ENCODE measurements at regions not wholly inside any gene's neighbourhood (a gene's known extent, or its start where the extent isn't known, plus 50 kb on each side); places are given as distances from the start of the nearest gene placed in this dataset.

DNA sequence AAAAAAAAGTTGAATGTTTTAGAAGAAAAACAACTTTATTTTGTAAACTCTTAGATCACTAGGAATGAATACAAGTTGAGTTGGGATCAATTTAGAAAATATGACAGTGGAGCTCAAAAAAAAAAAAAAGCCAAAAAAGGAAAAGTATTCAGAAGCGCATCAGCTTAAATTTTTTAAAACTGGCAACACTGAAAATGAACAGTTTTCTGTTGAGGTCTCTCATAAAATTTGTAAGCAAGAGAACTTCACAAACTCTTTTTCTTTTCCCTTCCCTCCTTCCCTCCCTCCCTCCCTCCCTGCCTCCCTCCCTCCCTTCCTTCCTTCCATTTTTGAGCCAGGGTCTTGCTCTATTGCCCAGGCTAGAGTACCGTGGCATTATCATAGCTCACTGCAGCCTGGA, 143.9 kb downstream of the B3GNT2 start:
- H3K27ac ChIP-seq (ENCODE audit: low read depth, low read length), result no peak overlapping the region
- H2AK5ac ChIP-seq (ENCODE audit: low read length), result no peak overlapping the region
- no peaks in the 10 kb centered on the region for H3K27me3 ChIP-seq (ENCODE audit: insufficient read depth, low read length)
- peaks cover 4 to 6% of the 10 kb centered on the region in 2 experiments for H3K4me1 ChIP-seq (ENCODE audit: control insufficient read depth in 1 of 2, insufficient read depth in 2 of 2, low read length in 2 of 2)
- no peak overlapping the region for H2BK12ac ChIP-seq (ENCODE audit: low read length)
- no peaks in the 10 kb centered on the region for H3K79me2 ChIP-seq (ENCODE audit: control insufficient read depth, insufficient read depth, low read length, poor library complexity)
- H3K4me2 ChIP-seq (ENCODE audit: low read length), result no peak overlapping the region
- H3K36me3 ChIP-seq (ENCODE audit: control insufficient read depth in 1 of 2, insufficient read depth in 2 of 2, low read length in 2 of 2), result no peaks in the 10 kb centered on the region
- no peak overlapping the region for H4K91ac ChIP-seq (ENCODE audit: low read depth, low read length)
- no peak for DNase-seq
- no peak overlapping the region for H3K18ac ChIP-seq (ENCODE audit: low read length)
- H3K14ac ChIP-seq (ENCODE audit: low read length), result no peak overlapping the region
- H2BK120ac ChIP-seq (ENCODE audit: insufficient read depth, low read length, poor library complexity), result no peak overlapping the region
- WGBS (ENCODE audit: extremely low coverage, insufficient coverage, insufficient read length), result no CpG with 5 or more reads among the region's 2 CpGs
- H3K9me3 ChIP-seq (ENCODE audit: insufficient read depth, low read depth, low read length), result no peaks in the 10 kb centered on the region
- no peak overlapping the region for H3K4ac ChIP-seq (ENCODE audit: low read depth, low read length)
- H3K23ac ChIP-seq (ENCODE audit: low read length), result no peak overlapping the region
- H3K4me3 ChIP-seq (ENCODE audit: low read depth, low read length), result no peak overlapping the region
- no peak overlapping the region for H4K8ac ChIP-seq (ENCODE audit: low read depth, low read length)
- H2AFZ ChIP-seq (ENCODE audit: insufficient read depth, low read length, poor library complexity), result no peak overlapping the region
- H2BK5ac ChIP-seq (ENCODE audit: low read depth, low read length, poor library complexity), result no peak overlapping the region
- H4K12ac ChIP-seq (ENCODE audit: low read depth, low read length), result no peak overlapping the region
- no peak overlapping the region for H3K9ac ChIP-seq (ENCODE audit: low read length)
- H3K79me1 ChIP-seq (ENCODE audit: low read length), result peaks cover 3% of the 10 kb centered on the region

GRCh38 chr2:62339413-62339812, 143.5 kb downstream of the B3GNT2 start:
- no peaks in the 10 kb centered on the region for H3K9me3 ChIP-seq (ENCODE audit: insufficient read depth, low read depth, low read length)
- no peak overlapping the region for H2BK12ac ChIP-seq (ENCODE audit: low read length)
- no peak overlapping the region for H3K27ac ChIP-seq (ENCODE audit: low read depth, low read length)
- no peak overlapping the region for H2BK5ac ChIP-seq (ENCODE audit: low read depth, low read length, poor library complexity)
- H3K36me3 ChIP-seq (ENCODE audit: control insufficient read depth in 1 of 2, insufficient read depth in 2 of 2, low read length in 2 of 2), result no peaks in the 10 kb centered on the region
- H3K14ac ChIP-seq (ENCODE audit: low read length), result no peak overlapping the region
- H3K4me3 ChIP-seq (ENCODE audit: low read depth, low read length), result no peak overlapping the region
- H3K9ac ChIP-seq (ENCODE audit: low read length), result no peak overlapping the region
- H4K91ac ChIP-seq (ENCODE audit: low read depth, low read length), result no peak overlapping the region
- H3K4ac ChIP-seq (ENCODE audit: low read depth, low read length), result no peak overlapping the region
- H3K27me3 ChIP-seq (ENCODE audit: insufficient read depth, low read length), result no peaks in the 10 kb centered on the region
- H4K12ac ChIP-seq (ENCODE audit: low read depth, low read length), result no peak overlapping the region
- H3K23ac ChIP-seq (ENCODE audit: low read length), result no peak overlapping the region
- peaks cover 3% of the 10 kb centered on the region for H3K79me1 ChIP-seq (ENCODE audit: low read length)
- no peak overlapping the region for H2AFZ ChIP-seq (ENCODE audit: insufficient read depth, low read length, poor library complexity)
- H3K79me2 ChIP-seq (ENCODE audit: control insufficient read depth, insufficient read depth, low read length, poor library complexity), result no peaks in the 10 kb centered on the region
- no peak overlapping the region for H2BK120ac ChIP-seq (ENCODE audit: insufficient read depth, low read length, poor library complexity)
- DNase-seq, result peak in 1 of 2 donors; percentile 13
- H4K8ac ChIP-seq (ENCODE audit: low read depth, low read length), result no peak overlapping the region
- H3K4me1 ChIP-seq (ENCODE audit: control insufficient read depth in 1 of 2, insufficient read depth in 2 of 2, low read length in 2 of 2), result peaks cover 5 to 7% of the 10 kb centered on the region in 2 experiments
- no peak overlapping the region for H2AK5ac ChIP-seq (ENCODE audit: low read length)
- no peak overlapping the region for H3K4me2 ChIP-seq (ENCODE audit: low read length)
- no peak overlapping the region for H3K18ac ChIP-seq (ENCODE audit: low read length)
- WGBS (ENCODE audit: extremely low coverage, insufficient coverage, insufficient read length), result no CpG with 5 or more reads among the region's 2 CpGs

- no peak overlapping the region for H2BK5ac ChIP-seq (ENCODE audit: low read depth, low read length, poor library complexity)
- no peaks in the 10 kb centered on the region for H3K9me3 ChIP-seq (ENCODE audit: insufficient read depth, low read depth, low read length)
- no peak for DNase-seq
- no peak overlapping the region for H2AFZ ChIP-seq (ENCODE audit: insufficient read depth, low read length, poor library complexity)
- H3K79me1 ChIP-seq (ENCODE audit: low read length), result peaks cover 3% of the 10 kb centered on the region
- H3K79me2 ChIP-seq (ENCODE audit: control insufficient read depth, insufficient read depth, low read length, poor library complexity), result no peaks in the 10 kb centered on the region
- no peaks in the 10 kb centered on the region for H3K27me3 ChIP-seq (ENCODE audit: insufficient read depth, low read length)
- H3K4me2 ChIP-seq (ENCODE audit: low read length), result no peak overlapping the region
- peak overlapping the region; percentile 10 for H4K91ac ChIP-seq (ENCODE audit: low read depth, low read length)
- H3K4me3 ChIP-seq (ENCODE audit: low read depth, low read length), result no peak overlapping the region
- H4K12ac ChIP-seq (ENCODE audit: low read depth, low read length), result no peak overlapping the region
- no peaks in the 10 kb centered on the region for H3K36me3 ChIP-seq (ENCODE audit: control insufficient read depth in 1 of 2, insufficient read depth in 2 of 2, low read length in 2 of 2)
- H4K8ac ChIP-seq (ENCODE audit: low read depth, low read length), result no peak overlapping the region
- H3K4ac ChIP-seq (ENCODE audit: low read depth, low read length), result no peak overlapping the region
- no peak overlapping the region for H3K14ac ChIP-seq (ENCODE audit: low read length)
- no peak overlapping the region for H3K9ac ChIP-seq (ENCODE audit: low read length)
- WGBS (ENCODE audit: extremely low coverage, insufficient coverage, insufficient read length), result no CpG with 5 or more reads among the region's 4 CpGs
- no peak overlapping the region for H3K18ac ChIP-seq (ENCODE audit: low read length)
- H2AK5ac ChIP-seq (ENCODE audit: low read length), result no peak overlapping the region
- H2BK120ac ChIP-seq (ENCODE audit: insufficient read depth, low read length, poor library complexity), result no peak overlapping the region
- H3K27ac ChIP-seq (ENCODE audit: low read depth, low read length), result no peak overlapping the region
- H2BK12ac ChIP-seq (ENCODE audit: low read length), result no peak overlapping the region
- H3K23ac ChIP-seq (ENCODE audit: low read length), result no peak overlapping the region
- peaks cover 6 to 9% of the 10 kb centered on the region in 2 experiments for H3K4me1 ChIP-seq (ENCODE audit: control insufficient read depth in 1 of 2, insufficient read depth in 2 of 2, low read length in 2 of 2)
These were observed 142.2 kb downstream of the B3GNT2 start for GRCh38 chr2:62338111-62338510.

DNA sequence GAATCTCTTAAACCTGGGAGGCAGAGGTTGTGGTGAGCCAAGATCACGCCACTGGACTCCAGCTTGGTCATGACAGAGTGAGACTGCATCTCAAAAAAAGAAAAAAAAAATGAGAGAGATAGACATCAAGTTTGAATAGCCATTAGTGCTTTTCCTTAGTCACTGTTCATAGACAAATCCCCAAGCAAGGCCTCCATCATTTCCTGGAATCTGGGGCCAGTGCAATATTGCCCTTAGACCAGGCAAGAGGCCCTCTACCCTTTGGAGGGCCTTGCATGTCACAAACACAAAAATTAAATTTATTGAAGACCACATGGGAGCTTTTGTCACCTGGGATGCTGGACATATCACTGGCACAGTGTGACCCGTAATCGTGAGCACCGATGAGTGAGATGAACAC, 141.5 kb downstream of the B3GNT2 start:
- Histone ChIP-seq H3K4me2 (ENCODE audit: low read length) (no peak overlapping the region), H3K36me3 (ENCODE audit: control insufficient read depth in 1 of 2, insufficient read depth in 2 of 2, low read length in 2 of 2) (no peaks in the 10 kb centered on the region), H3K27ac (ENCODE audit: low read depth, low read length) (no peak overlapping the region), H3K4me1 (ENCODE audit: control insufficient read depth in 1 of 2, insufficient read depth in 2 of 2, low read length in 2 of 2) (peaks cover 6 to 9% of the 10 kb centered on the region in 2 experiments), H3K9me3 (ENCODE audit: insufficient read depth, low read depth, low read length) (no peaks in the 10 kb centered on the region), H3K27me3 (ENCODE audit: insufficient read depth, low read length) (no peaks in the 10 kb centered on the region), H3K23ac (ENCODE audit: low read length) (no peak overlapping the region), H3K9ac (ENCODE audit: low read length) (no peak overlapping the region), H3K4me3 (ENCODE audit: low read depth, low read length) (no peak overlapping the region), H2AK5ac (ENCODE audit: low read length) (no peak overlapping the region), H2BK12ac (ENCODE audit: low read length) (no peak overlapping the region), H3K79me1 (ENCODE audit: low read length) (peaks cover 3% of the 10 kb centered on the region), H4K91ac (ENCODE audit: low read depth, low read length) (no peak overlapping the region), H2AFZ (ENCODE audit: insufficient read depth, low read length, poor library complexity) (no peak overlapping the region), H3K18ac (ENCODE audit: low read length) (no peak overlapping the region), H4K8ac (ENCODE audit: low read depth, low read length) (no peak overlapping the region), H3K4ac (ENCODE audit: low read depth, low read length) (no peak overlapping the region), H2BK120ac (ENCODE audit: insufficient read depth, low read length, poor library complexity) (no peak overlapping the region), H3K14ac (ENCODE audit: low read length) (no peak overlapping the region), H4K12ac (ENCODE audit: low read depth, low read length) (no peak overlapping the region), H2BK5ac (ENCODE audit: low read depth, low read length, poor library complexity) (no peak overlapping the region), H3K79me2 (ENCODE audit: control insufficient read depth, insufficient read depth, low read length, poor library complexity) (no peaks in the 10 kb centered on the region)
- no peak for DNase-seq
- WGBS (ENCODE audit: extremely low coverage, insufficient coverage, insufficient read length), result no CpG with 5 or more reads among the region's 4 CpGs

Data from trophoblast cell (in vitro differentiated cells and primary cell).